ENCODE measurements at regions not wholly inside any gene's neighbourhood (a gene's known extent, or its start where the extent isn't known, plus 50 kb on each side); places are given as distances from the start of the nearest gene placed in this dataset.
A peak's percentile ranks its signal among the peaks of the same experiment; 100 is the strongest.

- no peak for DNase-seq
Measured at GRCh38 chr15:69973880-69974279, 123.8 kb downstream of the TLE3 start.

GRCh38 chr15:69974321-69974720, 123.4 kb downstream of the TLE3 start:
- no peak for DNase-seq

GRCh38 chr15:69976366-69976994, 121.2 kb downstream of the TLE3 start:
- peak; percentile 18 for DNase-seq

DNA sequence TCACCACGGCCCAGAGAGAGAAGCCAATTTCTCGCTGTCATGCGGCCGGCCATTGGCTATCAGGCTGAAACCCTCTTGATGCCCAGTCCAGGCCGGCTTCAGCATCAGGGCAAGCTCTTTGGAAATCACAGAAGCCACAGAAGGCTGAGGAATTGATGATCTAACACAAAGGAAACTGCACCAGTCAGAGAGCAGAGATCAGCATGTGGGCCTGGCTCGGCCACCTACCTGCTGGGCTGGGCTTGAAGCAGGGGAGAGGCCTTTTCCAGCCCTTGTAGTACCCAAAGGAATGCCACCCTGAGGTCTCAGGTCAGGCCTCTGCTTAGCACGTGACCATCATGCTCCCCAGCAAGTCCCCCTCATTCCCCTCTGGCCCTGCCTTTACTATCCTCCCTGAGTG, 119.1 kb downstream of the TLE3 start:
- DNase-seq: no peak

GRCh38 chr15:69979262-69979661, 118.5 kb downstream of the TLE3 start:
- DNase-seq: no peak

DNA sequence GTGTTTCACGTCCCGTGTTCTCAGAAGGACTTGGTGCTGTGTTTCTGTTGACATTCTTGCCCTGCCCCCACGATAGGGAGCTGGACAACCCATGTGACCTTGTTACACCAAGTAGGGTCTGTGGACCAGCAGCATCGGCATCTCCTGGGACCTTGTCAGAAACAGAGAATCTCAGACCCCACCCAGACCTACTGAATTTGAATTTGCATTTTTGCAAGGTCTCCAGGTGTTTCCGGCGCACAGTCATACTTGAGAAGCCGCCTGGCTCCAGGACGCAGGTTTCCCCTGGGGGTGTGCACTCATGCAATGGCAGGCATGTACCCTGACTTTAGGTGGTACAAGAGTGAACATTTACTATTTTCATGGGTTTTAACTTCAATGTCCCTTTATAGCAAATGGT, 117.9 kb downstream of the TLE3 start:
- no peak for DNase-seq

- DNase-seq: no peak
Measured at GRCh38 chr15:69980341-69981059, 117.2 kb downstream of the TLE3 start.

DNA sequence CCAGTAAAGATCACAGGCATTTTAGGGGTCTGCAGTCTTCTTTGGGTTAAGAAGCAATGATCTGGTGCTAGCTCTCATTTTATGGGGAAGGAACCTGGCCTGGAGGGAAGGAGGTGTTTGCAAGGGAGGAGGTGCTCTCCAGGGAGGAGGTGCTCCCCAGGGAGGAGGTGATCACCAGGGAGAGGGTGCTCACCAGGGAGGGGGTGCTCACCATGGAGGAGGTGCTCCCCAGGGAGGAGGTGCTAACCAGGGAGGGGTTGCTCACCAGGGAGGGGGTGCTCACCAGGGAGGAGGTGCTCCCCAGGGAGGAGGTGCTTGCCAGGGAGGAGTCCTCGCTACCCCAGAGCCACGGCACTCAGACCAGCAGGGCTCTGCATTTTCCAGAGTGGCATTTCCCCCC, 115.7 kb downstream of the TLE3 start:
- no peak for DNase-seq

- no peak for DNase-seq
Measured at GRCh38 chr15:69983696-69984265, 113.9 kb downstream of the TLE3 start.

DNA sequence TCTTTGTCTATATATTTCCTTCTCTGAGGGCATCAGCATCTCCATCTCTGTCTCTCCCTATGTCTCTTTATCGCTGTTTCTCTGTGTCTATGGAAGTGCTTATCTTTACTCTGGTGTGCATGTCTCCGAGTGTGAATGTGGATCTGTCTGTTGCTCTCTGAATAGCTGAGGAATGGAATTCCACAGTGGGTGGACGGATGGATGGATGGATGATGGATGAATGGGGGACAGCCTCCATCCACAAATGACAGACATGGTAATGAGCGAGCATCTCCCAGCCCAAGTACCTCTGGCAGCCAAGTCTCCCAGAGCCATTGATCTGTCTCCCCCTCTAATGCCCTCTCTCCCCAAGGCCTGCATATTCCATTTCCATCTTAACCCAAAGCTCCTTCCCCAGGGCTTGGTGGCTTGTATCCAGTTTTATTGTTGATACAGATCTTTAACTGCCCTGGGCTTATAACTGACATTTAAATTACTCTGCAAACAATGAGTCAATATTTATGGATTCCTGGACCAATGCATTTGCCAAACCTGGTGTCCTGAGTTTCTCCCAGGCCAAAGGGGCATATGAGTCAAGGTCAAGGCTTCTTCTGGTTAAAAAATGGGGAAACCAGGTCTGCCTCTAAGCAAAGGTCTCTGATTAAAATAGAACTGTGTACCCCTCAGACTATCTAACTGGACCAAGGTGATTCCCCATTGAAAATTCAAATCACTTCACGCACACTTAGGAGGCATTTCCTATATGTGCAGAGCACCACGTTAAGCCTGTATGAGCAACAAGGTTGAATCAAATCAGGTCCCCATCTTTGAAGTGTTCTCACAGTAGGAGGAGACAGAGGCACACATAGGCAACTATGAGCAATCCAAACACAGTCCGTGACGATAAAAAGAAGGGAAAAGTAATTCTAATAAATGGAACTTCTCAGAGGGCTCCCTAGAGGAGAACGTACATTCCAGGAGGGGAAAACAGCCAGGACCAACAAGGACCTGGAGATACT, 109.9 kb downstream of the TLE3 start:
- DNase-seq: no peak

- DNase-seq: no peak
Measured at GRCh38 chr15:69988541-69989225, 109.0 kb downstream of the TLE3 start.

GRCh38 chr15:69990566-69991421, 106.9 kb downstream of the TLE3 start:
- no peak for DNase-seq

GRCh38 chr15:69991551-69991980, 106.2 kb downstream of the TLE3 start:
- no peak for DNase-seq

DNA sequence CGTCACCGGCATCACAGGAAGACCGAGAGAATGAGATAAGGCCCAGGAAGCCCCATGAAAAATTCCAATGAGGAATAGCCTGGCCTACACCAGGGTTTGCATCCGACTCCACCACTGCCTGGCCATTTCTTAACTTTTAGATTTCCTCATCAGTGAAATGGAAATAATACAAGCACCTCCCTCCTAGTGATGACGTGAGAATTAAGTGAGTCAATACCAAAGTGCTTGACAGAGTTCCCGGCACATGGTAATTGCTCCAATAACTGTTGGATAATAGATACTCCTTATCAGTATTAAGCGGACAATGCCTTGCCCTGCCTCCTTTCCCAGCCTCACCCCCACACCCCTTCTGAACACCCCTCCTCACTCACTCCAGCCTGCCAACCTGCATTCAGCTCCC, 105.4 kb downstream of the TLE3 start:
- no peak for DNase-seq

- no peak for DNase-seq
Measured at GRCh38 chr15:69994429-69995205, 103.1 kb downstream of the TLE3 start.

DNA sequence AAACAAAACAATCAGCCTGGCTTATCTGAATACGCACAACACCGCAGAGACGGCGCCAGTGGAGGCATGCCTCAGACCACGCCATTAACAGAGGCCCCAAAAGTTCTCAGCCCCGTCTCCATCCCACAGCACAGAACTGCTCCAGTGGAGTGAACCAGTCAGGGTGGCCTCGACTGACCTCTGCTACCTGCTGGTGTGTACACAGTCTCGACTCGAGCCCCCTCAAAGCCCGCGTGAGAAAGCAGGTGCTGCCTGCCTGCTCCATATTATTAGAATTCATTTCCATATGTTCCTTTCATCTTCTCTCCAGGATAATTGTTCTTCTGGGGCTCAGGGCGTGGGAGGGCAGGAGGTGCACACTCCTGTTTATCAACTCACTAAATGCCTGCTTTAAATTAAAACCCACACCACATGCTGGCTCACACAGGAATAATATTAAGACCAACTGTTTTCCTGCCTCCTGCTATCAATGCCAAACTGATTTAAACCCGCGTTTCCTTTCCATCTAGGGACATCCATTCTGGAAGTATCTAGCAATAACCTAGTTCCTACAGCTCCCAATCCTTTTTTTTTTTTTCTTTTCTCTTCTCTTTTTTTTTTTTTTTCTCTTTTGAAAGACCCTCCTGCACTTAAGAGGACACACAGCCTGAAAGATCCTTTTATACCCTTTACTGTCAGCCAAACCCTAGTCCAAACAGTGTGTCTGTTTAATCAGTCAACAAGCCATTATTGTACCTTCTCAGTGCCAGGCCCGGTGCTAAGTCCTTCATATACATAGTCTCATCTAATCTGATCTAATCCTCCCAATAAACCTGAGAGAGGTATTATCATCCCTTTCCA, 101.2 kb downstream of the TLE3 start:
- no peak for DNase-seq

- DNase-seq: no peak
Measured at GRCh38 chr15:69997161-69997485, 100.6 kb downstream of the TLE3 start.

Measured in NCI-H1048 (cell line).